Lung (tissue), 11 donors: ENCODE measurements at regions not wholly inside any gene's neighbourhood (a gene's known extent, or its start where the extent isn't known, plus 50 kb on each side); places are given as distances from the start of the nearest gene placed in this dataset.

Experiments
- ATAC-seq: fragments of 200-7000 bp; cut with Tn5 transposase; one replicate; pipeline ENCODE4 v1.9.1; 2020; ENCODE audit warnings: moderate number of reproducible peaks; ENCODE audit not compliant: insufficient read depth, low FRiP score
- DNase-seq, 3 donors: peaks; one replicate each; pipeline ENCODE4 v3.0.0-alpha.2; 2013 to 2017
- H3K27ac ChIP-seq, 2 donors: one replicate each; pipeline ENCODE4 v1.5.1; 2013; ENCODE audit warnings: mild to moderate bottlenecking in 2 of 2, moderate library complexity in 2 of 2, control low read depth in 1 of 2, inconsistent platforms in 1 of 2, low read depth in 1 of 2, low read length in 1 of 2
- H3K27me3 ChIP-seq, 3 donors: one replicate each; pipeline ENCODE4 v1.5.1; 2013; ENCODE audit warnings: low read length in 2 of 3; ENCODE audit not compliant: control insufficient read depth in 3 of 3, insufficient read depth in 3 of 3
- H3K36me3 ChIP-seq, 4 donors: one replicate each; pipeline ENCODE4 v1.5.1; 2013; ENCODE audit warnings: low read length in 4 of 4, mild to moderate bottlenecking in 1 of 4, moderate library complexity in 1 of 4; ENCODE audit not compliant: control insufficient read depth in 4 of 4, insufficient read depth in 4 of 4
- H3K4me1 ChIP-seq, 5 donors: one replicate each; pipeline ENCODE4 v1.5.1; 2013; ENCODE audit warnings: low read length in 5 of 5, mild to moderate bottlenecking in 2 of 5, moderate library complexity in 1 of 5; ENCODE audit not compliant: control insufficient read depth in 5 of 5, insufficient read depth in 5 of 5
- H3K4me3 ChIP-seq: one replicate; pipeline ENCODE4 v1.5.1; 2013; ENCODE audit warnings: mild to moderate bottlenecking, control low read depth, moderate library complexity
- H3K9ac ChIP-seq, 2 donors: one replicate each; pipeline ENCODE4 v1.5.1; 2013; ENCODE audit warnings: low read length in 2 of 2, control low read depth in 1 of 2; ENCODE audit not compliant: insufficient read depth in 1 of 2
- H3K9me3 ChIP-seq, 4 donors: one replicate each; pipeline ENCODE4 v1.5.1; 2013; ENCODE audit warnings: low read length in 3 of 4, mild to moderate bottlenecking in 1 of 4, moderate library complexity in 1 of 4; ENCODE audit not compliant: control insufficient read depth in 4 of 4, insufficient read depth in 3 of 4
- CTCF ChIP-seq: IDR thresholded peaks from 2 replicates; pipeline ENCODE4 v1.5.1; 2012; ENCODE audit warnings: mild to moderate bottlenecking; ENCODE audit errors: control extremely low read depth, extremely low read depth
- WGBS, 2 donors: extraction: QIAGEN DNeasy Blood & Tissue Kit; methylation state at CpG; one replicate each; pipeline ENCODE4 v1.1.7; 2013; 5-methylcytosine and 5-hydroxymethylcytosine counted together
- donor health status: control.
- donor health status: control.
- donor health status: Bipolar disorder and iron deficiency.
- donor health status: healthy.
- donor health status: DM: yes; HTN: yes; CAD: no.

GRCh38 chr2:164053021-164053420 lies 317.2 kb upstream of the FIGN start:
- peaks cover 0 to 31% (median 3%) of the 10 kb centered on the region in 5 donors for H3K4me1 ChIP-seq
- ATAC-seq (no peak), DNase-seq (peak in 2 of 3 donors; percentile 76 to 81)
- TF ChIP-seq CTCF: no peak
- H3K9me3 ChIP-seq: no peaks in the 10 kb centered on the region
- no peaks in the 10 kb centered on the region for H3K27me3 ChIP-seq
- 58 to 78% methylated on average over 2 of the region's 2 CpGs for WGBS, 2 donors
- H3K4me3 ChIP-seq: no peak overlapping the region
- H3K9ac ChIP-seq: no peak overlapping the region
- no peak overlapping the region for H3K27ac ChIP-seq
- no peaks in the 10 kb centered on the region for H3K36me3 ChIP-seq

- no peak overlapping the region for H3K27ac ChIP-seq
- H3K27me3 ChIP-seq: no peaks in the 10 kb centered on the region
- peaks cover 0 to 31% (median 3%) of the 10 kb centered on the region in 5 donors for H3K4me1 ChIP-seq
- ATAC-seq: no peak
- no peak overlapping the region for H3K4me3 ChIP-seq
- DNase-seq: peak; percentile 26 to 57 (median 50)
- no peaks in the 10 kb centered on the region for H3K36me3 ChIP-seq
- H3K9ac ChIP-seq: no peak overlapping the region
- no peaks in the 10 kb centered on the region for H3K9me3 ChIP-seq
- no peak for TF ChIP-seq CTCF
- 69 to 73% methylated on average over 6 of the region's 6 CpGs for WGBS, 2 donors
These were observed 316.2 kb upstream of the FIGN start for GRCh38 chr2:164052006-164052405.

- H3K27ac ChIP-seq: no peak overlapping the region
- H3K4me1 ChIP-seq: peaks cover 0 to 23% (median 3%) of the 10 kb centered on the region in 5 donors
- TF ChIP-seq CTCF: no peak
- H3K9me3 ChIP-seq: no peaks in the 10 kb centered on the region
- H3K9ac ChIP-seq: no peak overlapping the region
- no peaks in the 10 kb centered on the region for H3K27me3 ChIP-seq
- DNase-seq (no peak), ATAC-seq (no peak)
- H3K36me3 ChIP-seq: no peaks in the 10 kb centered on the region
- H3K4me3 ChIP-seq: no peak overlapping the region
These were observed 312.9 kb upstream of the FIGN start for GRCh38 chr2:164048729-164049128.

DNA sequence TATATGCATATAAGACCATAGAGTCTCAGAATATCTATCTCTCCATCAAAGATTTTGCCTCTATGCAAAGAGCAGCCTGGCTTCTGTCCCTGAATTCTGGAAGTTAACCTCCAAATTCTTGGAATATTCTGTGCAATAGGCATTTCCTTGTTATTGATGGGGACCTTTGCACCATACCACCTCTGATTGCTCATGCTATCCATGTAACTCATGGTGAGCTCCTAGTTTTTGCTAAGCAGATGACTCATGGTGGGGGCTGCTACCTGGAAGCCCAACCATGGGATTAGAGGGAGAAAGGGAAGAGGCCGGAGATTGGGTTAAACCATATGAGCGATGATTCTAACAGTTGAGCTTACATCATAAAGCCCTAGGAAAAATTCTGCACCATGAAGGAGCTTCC lies 310.2 kb upstream of the FIGN start:
- Histone ChIP-seq H3K9ac (no peak overlapping the region), H3K27me3 (no peaks in the 10 kb centered on the region), H3K36me3 (no peaks in the 10 kb centered on the region), H3K4me1 (peaks cover 0 to 4% (median 0%) of the 10 kb centered on the region in 5 donors), H3K27ac (no peak overlapping the region), H3K4me3 (no peak overlapping the region), H3K9me3 (peaks cover 0 to 5% (median 0%) of the 10 kb centered on the region in 4 donors)
- TF ChIP-seq CTCF: no peak
- DNase-seq (no peak), ATAC-seq (no peak)
- 98 to 100% methylated on average over 2 of the region's 2 CpGs for WGBS, 2 donors
